GM08714 (cell line): ENCODE measurements at regions not wholly inside any gene's neighbourhood (a gene's known extent, or its start where the extent isn't known, plus 50 kb on each side); places are given as distances from the start of the nearest gene placed in this dataset.

Experiments
- H3K4me3 ChIP-seq: fragments of 200-500 bp; sonication (Bioruptor generic); 2 replicates; pipeline ENCODE4 v1.5.1; 2014; ENCODE audit warnings: mild to moderate bottlenecking, low read length, inconsistent platforms
- ZNF274 ChIP-seq: IDR thresholded peaks from 2 replicates; pipeline ENCODE4 v1.6.1; 2012; ENCODE audit warnings: mild to moderate bottlenecking, low read depth, low read length

- H3K4me3 ChIP-seq: no peak overlapping the region
- TF ChIP-seq ZNF274: no peak
Measured at GRCh38 chr6:79797912-79798311, 149.4 kb downstream of the ELOVL4 start.

DNA sequence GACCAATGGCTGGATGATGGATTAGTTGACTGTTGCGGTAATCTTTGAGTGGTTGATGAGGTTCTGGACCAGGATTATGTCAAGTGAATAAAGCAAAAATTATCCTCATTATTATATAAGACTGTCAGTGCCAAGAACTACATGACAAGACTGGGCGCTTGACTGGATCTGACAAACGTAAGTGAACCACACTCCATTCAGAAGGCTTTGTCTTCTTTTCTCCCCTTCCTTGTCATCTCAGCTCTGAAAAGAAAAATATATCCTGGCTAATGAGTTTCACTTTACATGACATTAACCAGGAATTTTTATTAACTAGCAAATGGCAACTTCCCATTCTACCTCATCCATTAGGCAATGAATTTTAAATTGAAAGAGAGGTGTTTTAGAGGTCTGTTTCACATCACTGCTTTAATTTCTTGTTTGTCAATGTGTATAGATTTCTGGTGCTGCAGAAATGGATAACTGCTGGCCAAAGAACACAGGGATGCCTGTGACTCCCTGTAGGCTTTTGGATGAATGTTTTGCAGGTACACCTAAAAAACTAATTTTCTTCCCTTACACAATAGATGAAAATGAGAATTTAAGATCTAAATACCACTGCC, 150.1 kb downstream of the ELOVL4 start:
- TF ChIP-seq ZNF274: no peak

GRCh38 chr6:79796197-79796596, 151.2 kb downstream of the ELOVL4 start:
- TF ChIP-seq ZNF274: no peak
- H3K4me3 ChIP-seq: no peak overlapping the region

More for the DNA sequence above, 150.1 kb downstream of the ELOVL4 start:
- H3K4me3 ChIP-seq: no peak overlapping the region

DNA sequence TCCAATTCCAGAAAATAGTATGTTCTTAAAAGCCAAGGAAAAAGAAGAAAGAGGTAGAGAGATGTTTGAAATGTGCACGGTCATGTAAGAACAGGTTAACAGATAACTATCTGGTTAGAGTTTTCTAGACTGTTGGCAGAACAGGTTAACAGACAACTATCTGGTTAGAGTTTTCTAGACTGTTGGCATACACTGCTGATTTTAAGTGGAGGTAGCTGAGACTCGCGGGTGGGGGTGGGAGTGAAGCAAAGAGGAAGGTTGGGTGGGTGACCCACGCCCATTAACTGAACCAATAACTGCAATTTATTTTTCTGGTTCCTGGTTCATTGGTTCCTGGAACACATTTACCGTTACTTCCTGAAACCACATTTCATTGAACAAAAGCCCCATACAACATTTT, 157.5 kb downstream of the ELOVL4 start:
- TF ChIP-seq ZNF274: no peak
- no peak overlapping the region for H3K4me3 ChIP-seq

GRCh38 chr6:79788756-79789155, 157.6 kb downstream of the SH3BGRL2 start:
- no peak for TF ChIP-seq ZNF274
- no peak overlapping the region for H3K4me3 ChIP-seq

- H3K4me3 ChIP-seq: no peak overlapping the region
- no peak for TF ChIP-seq ZNF274
Measured at GRCh38 chr6:79787626-79788025, 156.5 kb downstream of the SH3BGRL2 start.

DNA sequence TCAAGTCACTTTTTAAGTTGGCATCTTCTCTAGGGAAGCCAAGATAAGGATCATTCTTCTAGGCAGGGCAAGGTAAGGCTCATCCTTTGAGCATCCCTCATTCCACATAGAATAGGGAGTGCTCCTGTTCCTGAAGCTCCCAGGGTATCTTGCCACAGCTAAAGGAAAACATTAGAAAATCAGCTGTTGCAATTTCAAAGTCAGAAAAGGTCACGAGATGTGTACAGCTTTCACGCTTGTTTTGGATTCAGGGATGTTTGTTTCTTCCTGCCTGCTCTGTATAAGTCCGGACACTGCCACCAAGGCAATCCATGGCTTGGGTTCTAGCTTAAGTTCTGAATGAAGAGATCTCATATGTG, 153.2 kb downstream of the SH3BGRL2 start:
- no peak for TF ChIP-seq ZNF274
- no peak overlapping the region for H3K4me3 ChIP-seq

- TF ChIP-seq ZNF274: no peak
- H3K4me3 ChIP-seq: no peak overlapping the region
Measured at GRCh38 chr6:79783670-79784394, 152.7 kb downstream of the SH3BGRL2 start.

DNA sequence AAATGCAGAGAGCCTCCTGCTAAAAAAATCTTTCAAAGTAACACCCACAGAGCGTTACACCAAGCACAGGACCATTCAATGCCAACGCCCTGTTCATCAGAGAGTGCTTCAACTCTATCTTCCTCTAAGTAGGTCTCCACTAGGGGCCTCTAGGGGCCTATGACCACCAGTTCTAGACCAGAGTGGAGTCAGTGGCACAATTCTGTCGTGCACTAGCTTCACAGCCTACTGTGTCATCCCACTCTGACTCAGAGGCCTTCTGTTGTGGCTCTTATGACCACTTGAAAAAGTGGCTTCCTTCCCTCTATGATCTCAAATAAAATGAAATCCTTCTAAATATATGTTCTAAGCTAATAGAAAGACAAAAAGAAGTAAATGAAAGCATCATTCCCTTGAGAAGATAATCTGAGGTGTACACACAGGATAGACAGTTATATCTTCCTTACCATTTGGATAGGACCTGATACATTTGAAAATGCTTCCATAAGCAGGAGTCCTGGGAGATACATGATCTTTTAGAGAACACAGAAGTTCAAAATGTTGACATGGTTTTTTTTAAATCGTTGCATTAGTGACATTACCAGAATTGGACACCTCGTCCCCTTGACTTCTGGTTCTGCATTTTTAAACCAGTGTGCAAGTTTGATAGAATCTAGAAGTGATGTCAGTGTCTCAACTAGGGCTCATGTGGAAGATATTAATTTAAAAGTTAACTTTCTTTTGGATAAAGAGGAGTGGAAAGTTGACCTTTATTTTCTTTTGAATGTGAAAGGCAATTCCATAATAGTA, 151.9 kb downstream of the SH3BGRL2 start:
- no peak for TF ChIP-seq ZNF274
- no peak overlapping the region for H3K4me3 ChIP-seq

DNA sequence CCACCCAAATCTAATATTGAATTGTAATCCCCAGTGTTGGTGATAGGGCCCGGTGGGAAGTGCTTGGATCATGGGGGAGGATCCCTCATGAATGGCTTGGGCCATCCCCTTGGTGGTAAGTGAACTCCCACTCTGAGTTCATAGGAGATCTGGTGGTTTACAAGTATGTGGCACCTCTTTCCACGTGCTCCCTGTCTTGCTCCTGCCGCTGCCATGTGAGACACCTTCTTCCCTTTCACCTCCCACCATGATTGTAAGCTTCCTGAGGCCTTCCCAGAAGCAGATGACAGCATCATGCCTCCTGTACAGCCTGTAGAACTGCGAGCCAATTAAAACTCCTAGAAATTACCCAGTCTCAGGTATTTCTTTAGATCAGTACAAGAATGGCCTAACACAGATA, 150.8 kb downstream of the SH3BGRL2 start:
- no peak for TF ChIP-seq ZNF274
- H3K4me3 ChIP-seq: no peak overlapping the region

DNA sequence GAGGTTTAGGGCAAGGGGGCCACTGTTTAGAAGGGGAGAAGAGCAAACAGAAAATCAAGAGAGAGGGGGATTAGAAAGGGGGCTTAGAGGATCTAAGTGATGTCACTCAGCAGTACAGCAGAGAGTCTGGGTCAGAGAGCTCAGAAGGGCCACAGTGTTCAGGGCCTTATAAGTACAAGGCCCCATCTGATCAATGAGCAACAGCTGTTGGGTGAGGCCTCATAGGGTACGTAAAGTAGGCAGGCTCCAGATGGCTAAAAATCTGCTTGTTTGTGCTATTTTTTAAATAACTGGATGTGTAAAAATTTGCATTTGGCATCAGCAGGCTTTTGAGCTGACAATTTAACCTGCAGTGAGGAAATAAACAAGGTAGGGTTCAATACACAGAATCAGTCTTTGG, 149.8 kb downstream of the SH3BGRL2 start:
- no peak for TF ChIP-seq ZNF274
- no peak overlapping the region for H3K4me3 ChIP-seq

GRCh38 chr6:79778816-79779215, 147.7 kb downstream of the SH3BGRL2 start:
- TF ChIP-seq ZNF274: no peak

GRCh38 chr6:79777713-79778579, 146.8 kb downstream of the SH3BGRL2 start:
- peak overlapping the region; percentile 36 for H3K4me3 ChIP-seq

More at GRCh38 chr6:79778816-79779215, 147.7 kb downstream of the SH3BGRL2 start:
- no peak overlapping the region for H3K4me3 ChIP-seq

DNA sequence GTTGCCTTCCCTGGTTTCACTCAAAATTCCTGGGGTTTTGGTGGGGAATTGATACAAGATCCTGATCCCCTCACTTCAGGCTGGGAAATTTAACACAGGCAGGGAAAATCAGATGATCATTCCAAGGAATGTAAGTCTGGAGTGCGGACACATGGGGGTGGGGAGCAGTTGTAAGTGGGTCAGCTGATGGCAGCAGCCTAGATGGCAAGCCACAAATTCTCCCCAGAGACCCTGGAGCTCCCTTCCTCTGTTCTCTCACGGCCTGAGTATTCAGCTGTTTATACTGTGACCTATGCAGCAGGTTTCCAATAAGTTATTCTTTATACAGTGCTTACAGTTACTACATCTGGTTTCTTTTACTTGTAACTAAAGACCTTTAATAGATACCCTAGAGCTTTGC, 144.9 kb downstream of the SH3BGRL2 start:
- no peak for TF ChIP-seq ZNF274
- H3K4me3 ChIP-seq: no peak overlapping the region

More at GRCh38 chr6:79777713-79778579, 146.8 kb downstream of the SH3BGRL2 start:
- no peak for TF ChIP-seq ZNF274
